Brain microvascular endothelial cell (primary cell): ENCODE measurements at regions not wholly inside any gene's neighbourhood (a gene's known extent, or its start where the extent isn't known, plus 50 kb on each side); places are given as distances from the start of the nearest gene placed in this dataset.

ENCODE experiments used
- DNase-seq: peaks from one replicate; pipeline ENCODE4 v3.0.0-alpha.2; 2020
- H3K27ac ChIP-seq: fragments of 250-450 bp; sonication (Bioruptor Pico); 2 replicates; pipeline ENCODE4 v1.5.1; 2020; ENCODE audit warnings: mild to moderate bottlenecking, moderate library complexity
- H3K27me3 ChIP-seq: fragments of 250-450 bp; sonication (Bioruptor Pico); replicated peaks from 2 replicates; pipeline ENCODE4 v1.5.1; 2020; ENCODE audit warnings: mild to moderate bottlenecking
- H3K36me3 ChIP-seq: fragments of 250-450 bp; sonication (Bioruptor Pico); replicated peaks from 2 replicates; pipeline ENCODE4 v1.5.1; 2020; ENCODE audit warnings: mild to moderate bottlenecking
- H3K4me3 ChIP-seq: 2 replicates; pipeline ENCODE4 v1.5.1; 2011; ENCODE audit warnings: low read depth, mild to moderate bottlenecking, control low read depth, low read length, moderate library complexity
- in situ Hi-C: cut with HindIII; loops from 2 replicates; pipeline ENCODE4 v1.10.0; 2017; ENCODE audit warnings: low sequenced_read_pairs, low pct_ligation_motif_present
- TF ChIP-seq, protein P1 (sequence below): IDR thresholded peaks from 2 replicates; pipeline ENCODE4 v1.5.1; 2011; ENCODE audit warnings: low read depth, mild to moderate bottlenecking, moderate library complexity, low read length, control low read depth, inconsistent platforms; ENCODE audit errors: missing control alignments

GRCh38 chr2:64860936-64861335 lies 128.3 kb upstream of the SLC1A4 start:
- TF ChIP-seq, protein P1, sequence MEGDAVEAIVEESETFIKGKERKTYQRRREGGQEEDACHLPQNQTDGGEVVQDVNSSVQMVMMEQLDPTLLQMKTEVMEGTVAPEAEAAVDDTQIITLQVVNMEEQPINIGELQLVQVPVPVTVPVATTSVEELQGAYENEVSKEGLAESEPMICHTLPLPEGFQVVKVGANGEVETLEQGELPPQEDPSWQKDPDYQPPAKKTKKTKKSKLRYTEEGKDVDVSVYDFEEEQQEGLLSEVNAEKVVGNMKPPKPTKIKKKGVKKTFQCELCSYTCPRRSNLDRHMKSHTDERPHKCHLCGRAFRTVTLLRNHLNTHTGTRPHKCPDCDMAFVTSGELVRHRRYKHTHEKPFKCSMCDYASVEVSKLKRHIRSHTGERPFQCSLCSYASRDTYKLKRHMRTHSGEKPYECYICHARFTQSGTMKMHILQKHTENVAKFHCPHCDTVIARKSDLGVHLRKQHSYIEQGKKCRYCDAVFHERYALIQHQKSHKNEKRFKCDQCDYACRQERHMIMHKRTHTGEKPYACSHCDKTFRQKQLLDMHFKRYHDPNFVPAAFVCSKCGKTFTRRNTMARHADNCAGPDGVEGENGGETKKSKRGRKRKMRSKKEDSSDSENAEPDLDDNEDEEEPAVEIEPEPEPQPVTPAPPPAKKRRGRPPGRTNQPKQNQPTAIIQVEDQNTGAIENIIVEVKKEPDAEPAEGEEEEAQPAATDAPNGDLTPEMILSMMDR, result no peak
- Histone ChIP-seq H3K36me3 (no peaks in the 10 kb centered on the region), H3K27me3 (no peaks in the 10 kb centered on the region), H3K4me3 (no peak overlapping the region), H3K27ac (no peak overlapping the region)
- DNase-seq, result no peak
- in situ Hi-C loops, result loop anchor here (25.0 kb wide), 1 partner anchor 199 kb away; the partner anchor contains the start of gene SERTAD2

DNA sequence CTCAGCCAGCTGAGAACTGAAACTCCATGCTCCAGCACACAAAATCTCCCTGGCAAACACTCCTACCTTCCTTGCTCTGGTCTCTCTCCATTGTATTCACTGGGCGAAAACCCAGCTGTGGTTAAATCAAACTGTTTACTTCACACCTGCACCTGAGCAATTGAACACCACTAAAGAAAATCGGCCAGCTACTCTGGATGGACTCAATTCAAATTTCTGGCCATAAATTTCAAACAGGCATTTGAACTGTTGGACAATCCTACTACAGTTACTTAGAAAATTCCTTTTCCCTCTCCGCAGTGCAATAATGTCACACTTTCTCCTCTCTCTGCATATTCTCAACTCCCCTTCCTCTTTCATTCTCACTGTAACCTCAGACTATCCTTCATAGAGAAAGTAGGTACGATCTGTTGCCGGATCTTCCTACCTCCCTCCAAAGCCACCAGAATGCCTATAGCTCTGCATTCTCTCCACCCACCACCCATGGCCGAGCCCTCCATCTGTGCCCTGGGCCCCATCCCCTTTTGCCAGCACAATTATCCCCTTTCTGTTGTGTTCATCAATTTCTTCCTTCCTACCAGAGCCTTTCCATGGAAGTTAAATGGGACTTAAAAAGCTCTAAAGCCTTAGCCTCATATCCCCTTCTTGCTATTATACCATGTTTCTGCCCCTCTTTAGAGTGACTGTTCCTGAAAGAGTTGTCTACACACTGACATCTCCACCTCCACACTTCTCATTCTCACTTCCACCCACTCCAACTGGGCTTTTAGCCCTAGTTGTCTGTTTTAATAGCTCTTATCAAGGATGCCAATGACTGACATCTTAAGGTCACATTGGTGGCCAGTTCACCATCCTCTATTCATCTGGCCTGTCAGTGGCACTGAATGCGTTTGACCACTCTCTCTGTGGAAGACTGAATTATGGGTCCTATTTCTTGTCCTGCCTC lies 127.5 kb upstream of the SLC1A4 start:
- no peaks in the 10 kb centered on the region for H3K27me3 ChIP-seq
- TF ChIP-seq, protein P1, result no peak
- H3K27ac ChIP-seq, result no peak overlapping the region
- in situ Hi-C loops, result loop anchor here (25.0 kb wide), 1 partner anchor 199 kb away; the partner anchor contains the start of gene SERTAD2
- H3K4me3 ChIP-seq, result no peak overlapping the region
- no peaks in the 10 kb centered on the region for H3K36me3 ChIP-seq
- no peak for DNase-seq

GRCh38 chr2:64862623-64863022 lies 126.6 kb upstream of the SLC1A4 start:
- Histone ChIP-seq H3K4me3 (no peak overlapping the region), H3K27me3 (peaks cover 3% of the 10 kb centered on the region), H3K27ac (no peak overlapping the region), H3K36me3 (no peaks in the 10 kb centered on the region)
- TF ChIP-seq, protein P1, result no peak
- DNase-seq, result no peak
- in situ Hi-C loops, result loop anchor here (25.0 kb wide), 1 partner anchor 200 kb away; the partner anchor contains the start of gene SERTAD2

DNA sequence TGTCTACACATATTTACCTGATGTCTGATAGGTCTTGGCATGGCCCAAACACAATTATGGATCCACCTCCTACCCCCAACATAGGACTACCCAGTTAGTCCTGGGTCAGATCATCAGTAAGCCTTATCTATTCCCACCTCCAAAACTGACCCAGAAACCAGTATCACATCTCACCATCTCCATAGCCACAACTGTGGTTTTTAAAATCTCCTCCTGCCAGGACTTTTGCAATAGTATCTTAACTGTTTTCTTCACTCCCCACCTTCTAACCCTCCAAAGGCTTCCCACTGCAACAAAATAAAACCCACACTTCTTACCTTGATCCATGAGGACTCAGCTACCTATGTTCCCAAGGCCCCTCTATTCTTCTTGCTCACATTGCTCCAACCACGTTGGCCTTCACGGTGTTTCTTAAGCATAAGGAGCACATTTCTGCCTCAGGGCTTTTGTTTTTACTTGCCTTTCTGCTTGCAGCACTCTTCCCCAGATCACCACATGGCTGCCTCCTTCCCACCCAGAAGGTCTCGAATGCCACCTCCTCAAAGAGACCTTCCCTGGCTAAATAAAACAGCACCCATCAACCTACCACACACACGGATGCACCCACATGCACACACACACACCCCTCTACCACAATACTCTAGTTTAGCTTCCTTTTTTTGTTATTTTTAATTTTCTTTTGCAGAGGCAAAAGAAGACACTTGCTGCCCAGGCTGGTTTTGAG lies 125.9 kb upstream of the SLC1A4 start:
- no peak for DNase-seq

DNA sequence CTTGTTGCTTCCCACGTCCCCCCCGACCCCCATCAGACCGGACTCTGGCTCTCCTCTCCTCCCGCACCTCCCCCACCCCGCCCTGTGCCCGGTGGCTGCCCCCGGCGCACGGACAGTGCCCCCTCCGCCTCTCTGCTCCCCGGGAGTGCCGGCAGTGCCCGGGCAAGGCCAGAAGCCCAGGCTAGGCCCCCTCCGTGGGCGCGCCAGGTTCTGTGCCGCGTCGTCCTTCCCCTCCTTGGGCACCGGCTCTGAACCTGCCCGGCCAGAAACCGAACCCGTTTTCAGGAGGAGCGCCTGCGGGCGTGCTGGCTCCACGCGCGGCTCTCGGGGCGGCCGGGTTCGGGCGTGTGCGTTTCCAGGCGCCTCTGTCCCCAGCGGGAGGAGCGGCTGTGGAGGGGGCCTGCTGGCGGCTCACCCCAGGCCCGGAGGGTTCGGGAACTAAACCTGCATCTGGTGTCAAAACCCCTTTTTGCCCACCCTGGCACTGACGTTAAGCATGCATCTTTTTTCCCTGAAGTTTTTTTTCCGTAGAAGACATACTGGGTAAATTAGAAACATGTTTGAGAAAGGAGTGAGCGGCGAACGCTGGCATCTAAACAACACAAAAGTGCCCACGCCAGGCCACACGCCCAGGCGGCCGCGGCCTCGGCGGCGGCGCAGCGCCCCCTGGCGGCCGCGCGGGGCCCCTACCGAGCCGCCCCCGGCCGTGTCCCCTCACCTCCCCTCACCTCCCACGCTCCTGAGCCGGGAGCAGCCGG lies 123.9 kb upstream of the SLC1A4 start:
- H3K27ac ChIP-seq, result no peak overlapping the region
- H3K27me3 ChIP-seq, result peaks cover 28% of the 10 kb centered on the region
- in situ Hi-C loops, result loop anchor here (25.0 kb wide), 1 partner anchor 203 kb away; the partner anchor contains the start of gene SERTAD2
- H3K4me3 ChIP-seq, result peak overlapping the region; percentile 59
- H3K36me3 ChIP-seq, result no peaks in the 10 kb centered on the region
- TF ChIP-seq, protein P1, result peak; percentile 39
- DNase-seq, result peak; percentile 43

More for the DNA sequence above, 125.9 kb upstream of the SLC1A4 start:
- in situ Hi-C loops, result loop anchor here (25.0 kb wide), 1 partner anchor 201 kb away; the partner anchor contains the start of gene SERTAD2
- Histone ChIP-seq H3K27me3 (peaks cover 10% of the 10 kb centered on the region), H3K4me3 (no peak overlapping the region), H3K36me3 (no peaks in the 10 kb centered on the region), H3K27ac (no peak overlapping the region)
- TF ChIP-seq, protein P1, result no peak
